ENCODE measurements at regions not wholly inside any gene's neighbourhood (a gene's known extent, or its start where the extent isn't known, plus 50 kb on each side); places are given as distances from the start of the nearest gene placed in this dataset.

DNA sequence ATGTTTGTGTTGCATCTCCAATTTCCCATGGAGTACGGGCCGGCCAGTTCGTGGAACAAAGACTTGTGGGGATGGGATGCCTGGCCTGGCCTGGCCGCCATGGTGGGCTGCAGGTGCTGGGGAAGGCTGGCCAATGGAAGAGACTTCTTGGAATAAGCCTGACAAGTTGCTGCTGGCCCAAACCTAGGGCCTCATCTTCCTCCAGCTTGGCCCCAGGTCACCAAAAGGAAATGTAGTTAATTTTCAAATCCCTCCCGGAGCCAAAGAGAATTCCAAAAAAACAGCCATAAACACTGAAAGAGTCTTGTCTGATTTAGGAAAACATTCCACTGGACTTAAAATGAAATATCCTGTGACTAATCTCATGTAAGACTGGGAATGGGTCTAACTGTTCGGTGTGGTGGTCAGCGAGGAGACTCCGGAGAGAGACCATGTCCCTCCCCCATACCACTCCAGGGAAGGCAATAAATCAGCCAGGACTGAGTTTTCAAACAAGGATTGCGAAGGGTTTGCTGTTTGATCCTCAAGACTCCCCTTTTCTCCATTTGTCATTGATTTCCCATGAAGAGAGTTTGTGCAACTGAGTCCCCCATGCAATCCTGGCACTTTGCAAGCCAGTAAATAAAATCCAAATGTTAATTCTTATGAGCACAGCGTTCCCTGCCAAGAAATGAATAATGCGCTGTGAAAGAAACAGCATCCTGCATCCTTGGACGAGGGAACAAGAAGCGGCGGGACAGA is 128.7 kb upstream of the HABP2 start:
- no peaks in the 10 kb centered on the region for H4K20me1 ChIP-seq (ENCODE audit: insufficient read depth, low read length)
- H3K27ac ChIP-seq (ENCODE audit: low read length), result no peak overlapping the region
- no peak for DNase-seq
- no peak overlapping the region for H3K9ac ChIP-seq (ENCODE audit: low read depth, low read length)
- no peak for ATAC-seq (ENCODE audit: insufficient read depth, low read depth)
- no peak overlapping the region for H3K4me3 ChIP-seq (ENCODE audit: low read depth in 1 of 2, low read length in 2 of 2)
- H2AFZ ChIP-seq (ENCODE audit: low read depth, low read length), result no peak overlapping the region
- H3K4me1 ChIP-seq (ENCODE audit: insufficient read depth, low read length), result no peaks in the 10 kb centered on the region
- TF ChIP-seq EZH2 (IDR thresholded peaks at IDR 0.05; ENCODE audit: borderline replicate concordance, low read depth, low read length, severe bottlenecking), result no peak
- TF ChIP-seq, protein P1, sequence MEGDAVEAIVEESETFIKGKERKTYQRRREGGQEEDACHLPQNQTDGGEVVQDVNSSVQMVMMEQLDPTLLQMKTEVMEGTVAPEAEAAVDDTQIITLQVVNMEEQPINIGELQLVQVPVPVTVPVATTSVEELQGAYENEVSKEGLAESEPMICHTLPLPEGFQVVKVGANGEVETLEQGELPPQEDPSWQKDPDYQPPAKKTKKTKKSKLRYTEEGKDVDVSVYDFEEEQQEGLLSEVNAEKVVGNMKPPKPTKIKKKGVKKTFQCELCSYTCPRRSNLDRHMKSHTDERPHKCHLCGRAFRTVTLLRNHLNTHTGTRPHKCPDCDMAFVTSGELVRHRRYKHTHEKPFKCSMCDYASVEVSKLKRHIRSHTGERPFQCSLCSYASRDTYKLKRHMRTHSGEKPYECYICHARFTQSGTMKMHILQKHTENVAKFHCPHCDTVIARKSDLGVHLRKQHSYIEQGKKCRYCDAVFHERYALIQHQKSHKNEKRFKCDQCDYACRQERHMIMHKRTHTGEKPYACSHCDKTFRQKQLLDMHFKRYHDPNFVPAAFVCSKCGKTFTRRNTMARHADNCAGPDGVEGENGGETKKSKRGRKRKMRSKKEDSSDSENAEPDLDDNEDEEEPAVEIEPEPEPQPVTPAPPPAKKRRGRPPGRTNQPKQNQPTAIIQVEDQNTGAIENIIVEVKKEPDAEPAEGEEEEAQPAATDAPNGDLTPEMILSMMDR (IDR thresholded peaks at IDR 0.05; ENCODE audit: borderline replicate concordance, extremely low read depth, low read length, poor library complexity, severe bottlenecking), result no peak
- H3K9me3 ChIP-seq (ENCODE audit: insufficient read depth, low read length, severe bottlenecking), result peaks cover 9% of the 10 kb centered on the region
- H3K79me2 ChIP-seq (ENCODE audit: insufficient read depth, low read length), result no peaks in the 10 kb centered on the region
- no peak overlapping the region for H3K4me2 ChIP-seq (ENCODE audit: insufficient read depth, low read length)
- no peaks in the 10 kb centered on the region for H3K36me3 ChIP-seq (ENCODE audit: insufficient read depth, low read length)
- H3K27me3 ChIP-seq (ENCODE audit: insufficient read depth, low read length, poor library complexity), result peaks cover 4% of the 10 kb centered on the region

DNA sequence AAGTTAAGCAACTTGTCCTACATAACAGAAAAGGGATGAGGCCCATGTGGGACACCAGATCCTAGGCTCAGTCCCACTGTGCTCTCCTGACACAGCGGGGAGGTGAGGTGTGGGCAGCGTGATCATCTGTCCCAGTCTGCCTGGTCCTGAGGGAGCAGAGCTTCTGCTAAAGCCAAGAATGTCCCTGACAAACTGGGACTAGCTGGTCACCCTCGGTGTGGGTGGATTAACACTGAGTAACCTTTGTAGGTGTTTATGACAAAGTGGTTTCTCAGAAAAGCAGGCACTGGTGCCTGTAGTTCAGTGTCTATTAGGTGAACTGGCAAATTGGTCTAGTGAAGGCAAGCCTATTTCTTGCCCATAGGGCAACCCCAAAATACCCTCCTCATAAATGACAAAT is 127.8 kb upstream of the HABP2 start:
- Histone ChIP-seq H3K4me2 (ENCODE audit: insufficient read depth, low read length) (no peak overlapping the region), H3K27me3 (ENCODE audit: insufficient read depth, low read length, poor library complexity) (peaks cover 4% of the 10 kb centered on the region), H3K4me3 (ENCODE audit: low read depth in 1 of 2, low read length in 2 of 2) (no peak overlapping the region), H4K20me1 (ENCODE audit: insufficient read depth, low read length) (no peaks in the 10 kb centered on the region), H3K4me1 (ENCODE audit: insufficient read depth, low read length) (no peaks in the 10 kb centered on the region), H3K36me3 (ENCODE audit: insufficient read depth, low read length) (no peaks in the 10 kb centered on the region), H3K9ac (ENCODE audit: low read depth, low read length) (no peak overlapping the region), H3K79me2 (ENCODE audit: insufficient read depth, low read length) (no peaks in the 10 kb centered on the region), H3K27ac (ENCODE audit: low read length) (no peak overlapping the region), H2AFZ (ENCODE audit: low read depth, low read length) (no peak overlapping the region), H3K9me3 (ENCODE audit: insufficient read depth, low read length, severe bottlenecking) (peaks cover 4% of the 10 kb centered on the region)
- DNase-seq (no peak), ATAC-seq (ENCODE audit: insufficient read depth, low read depth) (no peak)
- TF ChIP-seq EZH2 (IDR thresholded peaks at IDR 0.05; ENCODE audit: borderline replicate concordance, low read depth, low read length, severe bottlenecking), result no peak

DNA sequence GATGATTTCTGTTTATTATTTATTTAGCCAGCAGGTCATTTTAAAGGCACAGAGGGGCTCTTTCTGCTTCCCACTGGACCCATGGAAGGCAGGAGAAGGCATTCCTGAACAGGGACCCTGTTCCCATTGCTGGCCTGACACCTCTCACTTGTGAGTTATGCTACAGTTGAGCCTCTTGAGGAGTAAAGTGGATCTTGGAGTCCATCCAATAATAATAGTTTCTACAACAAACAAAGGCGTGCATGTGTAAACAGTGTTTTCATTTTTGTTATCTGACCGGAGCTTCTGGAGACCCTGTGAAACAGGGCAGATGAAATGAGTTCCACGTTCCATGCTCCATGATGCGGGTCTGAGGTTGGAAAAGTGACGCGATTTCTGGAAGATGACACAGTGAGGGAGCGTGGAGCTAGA is 127.3 kb upstream of the HABP2 start:
- no peak for DNase-seq
- H3K79me2 ChIP-seq (ENCODE audit: insufficient read depth, low read length), result no peaks in the 10 kb centered on the region
- no peaks in the 10 kb centered on the region for H3K9me3 ChIP-seq (ENCODE audit: insufficient read depth, low read length, severe bottlenecking)
- no peak for TF ChIP-seq EZH2 (IDR thresholded peaks at IDR 0.05; ENCODE audit: borderline replicate concordance, low read depth, low read length, severe bottlenecking)
- TF ChIP-seq, protein P1 (IDR thresholded peaks at IDR 0.05; ENCODE audit: borderline replicate concordance, extremely low read depth, low read length, poor library complexity, severe bottlenecking), result no peak
- no peaks in the 10 kb centered on the region for H3K36me3 ChIP-seq (ENCODE audit: insufficient read depth, low read length)
- no peak for ATAC-seq (ENCODE audit: insufficient read depth, low read depth)
- H2AFZ ChIP-seq (ENCODE audit: low read depth, low read length), result no peak overlapping the region
- H3K27ac ChIP-seq (ENCODE audit: low read length), result no peak overlapping the region
- H4K20me1 ChIP-seq (ENCODE audit: insufficient read depth, low read length), result no peaks in the 10 kb centered on the region
- no peak overlapping the region for H3K9ac ChIP-seq (ENCODE audit: low read depth, low read length)
- H3K27me3 ChIP-seq (ENCODE audit: insufficient read depth, low read length, poor library complexity), result peaks cover 4% of the 10 kb centered on the region
- H3K4me1 ChIP-seq (ENCODE audit: insufficient read depth, low read length), result no peaks in the 10 kb centered on the region
- H3K4me3 ChIP-seq (ENCODE audit: low read depth in 1 of 2, low read length in 2 of 2), result no peak overlapping the region
- no peak overlapping the region for H3K4me2 ChIP-seq (ENCODE audit: insufficient read depth, low read length)

DNA sequence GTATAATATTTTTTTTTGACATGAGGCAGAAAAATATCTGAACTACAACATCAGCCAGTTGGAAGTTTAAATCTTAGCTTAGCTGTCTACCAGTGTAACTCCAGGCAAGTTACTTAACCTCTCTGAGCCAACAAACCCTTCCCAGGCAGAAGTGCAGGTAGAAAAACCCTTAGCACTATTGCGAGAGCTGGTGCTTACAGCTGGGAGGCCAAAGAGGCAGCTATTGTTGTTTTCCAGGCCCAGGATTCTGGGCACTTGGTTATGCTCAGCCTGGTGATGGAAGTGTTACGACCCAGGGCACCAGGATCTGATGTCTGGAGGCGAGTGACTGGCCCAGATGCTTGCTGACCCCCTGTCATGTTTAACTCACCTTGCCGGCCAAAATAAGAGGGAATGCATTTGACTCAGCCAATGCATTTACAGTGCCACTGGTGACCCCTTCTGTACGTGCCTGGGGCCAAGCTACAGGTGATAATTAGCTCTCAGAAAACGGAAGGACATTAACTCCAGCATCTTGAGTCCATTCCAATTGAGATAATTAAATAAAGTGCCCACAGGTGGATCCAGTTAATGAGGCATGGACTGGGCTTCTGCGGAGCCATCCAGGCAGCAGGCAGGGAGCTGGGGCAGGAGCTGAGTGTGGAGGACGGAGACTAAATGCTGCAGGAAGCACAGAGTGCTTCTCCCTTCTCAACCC is 126.5 kb upstream of the HABP2 start:
- no peak for ATAC-seq (ENCODE audit: insufficient read depth, low read depth)
- DNase-seq, result no peak

More for the DNA sequence above, 126.5 kb upstream of the HABP2 start:
- Histone ChIP-seq H4K20me1 (ENCODE audit: insufficient read depth, low read length) (no peaks in the 10 kb centered on the region), H3K9me3 (ENCODE audit: insufficient read depth, low read length, severe bottlenecking) (no peaks in the 10 kb centered on the region), H3K4me3 (ENCODE audit: low read depth in 1 of 2, low read length in 2 of 2) (no peak overlapping the region), H3K4me2 (ENCODE audit: insufficient read depth, low read length) (no peak overlapping the region), H3K36me3 (ENCODE audit: insufficient read depth, low read length) (no peaks in the 10 kb centered on the region), H3K79me2 (ENCODE audit: insufficient read depth, low read length) (no peaks in the 10 kb centered on the region), H3K27ac (ENCODE audit: low read length) (no peak overlapping the region), H3K4me1 (ENCODE audit: insufficient read depth, low read length) (no peaks in the 10 kb centered on the region), H3K9ac (ENCODE audit: low read depth, low read length) (no peak overlapping the region), H3K27me3 (ENCODE audit: insufficient read depth, low read length, poor library complexity) (peaks cover 4% of the 10 kb centered on the region), H2AFZ (ENCODE audit: low read depth, low read length) (no peak overlapping the region)
- TF ChIP-seq, protein P1 (IDR thresholded peaks at IDR 0.05; ENCODE audit: borderline replicate concordance, extremely low read depth, low read length, poor library complexity, severe bottlenecking), result no peak
- TF ChIP-seq EZH2 (IDR thresholded peaks at IDR 0.05; ENCODE audit: borderline replicate concordance, low read depth, low read length, severe bottlenecking), result no peak
